H1 (cell line): ENCODE measurements at regions not wholly inside any gene's neighbourhood (a gene's known extent, or its start where the extent isn't known, plus 50 kb on each side); places are given as distances from the start of the nearest gene placed in this dataset.

Experiments used
- CTCF ChIA-PET: fragments of 300-600 bp; sonication (Branson Sonifier 250); formaldehyde crosslinking; loops from one replicate; lab custom pipeline; 2021; ENCODE audit not compliant: partially characterized antibody; lab: Charles Lee
- POLR2A ChIA-PET: fragments of 300-600 bp; sonication (Branson Sonifier 250); formaldehyde crosslinking; loops from one replicate; lab custom pipeline; 2021; ENCODE audit warnings: inconsistent platforms; ENCODE audit not compliant: partially characterized antibody; lab: Charles Lee
- DNase-seq, 2 experiments: peaks; one replicate each; pipeline versions ENCODE4 v3.0.0 to v3.0.0-alpha.2; 2010 to 2022; ENCODE audit warnings: low spot score in 2 of 2, low read depth in 1 of 2, mixed read lengths in 1 of 2
- FAIRE-seq: peaks from 2 replicates; lab custom pipeline; 2011; peaks lifted over from hg19 to GRCh38; lab: Jason Lieb, UNC
- H2AFZ ChIP-seq: 2 replicates; pipeline ENCODE4 v1.8.1; 2012; ENCODE audit warnings: low read length, inconsistent platforms
- H2AK5ac ChIP-seq: 2 replicates; pipeline ENCODE4 v1.6.1; 2013; ENCODE audit warnings: low read depth, low read length
- H2BK120ac ChIP-seq: replicated peaks from 2 replicates; pipeline ENCODE3; 2013; ENCODE audit warnings: low read depth, low read length, inconsistent platforms
- H2BK12ac ChIP-seq: 2 replicates; pipeline ENCODE4 v1.6.1; 2013; ENCODE audit warnings: low read depth, low read length
- H2BK15ac ChIP-seq: 2 replicates; pipeline ENCODE4 v1.6.1; 2013; ENCODE audit warnings: low read length
- H2BK20ac ChIP-seq: 2 replicates; pipeline ENCODE4 v1.6.1; 2013; ENCODE audit warnings: low read length
- H2BK5ac ChIP-seq: 2 replicates; pipeline ENCODE4 v1.6.1; 2013; ENCODE audit warnings: low read depth, low read length
- H3K14ac ChIP-seq: 2 replicates; pipeline ENCODE4 v1.6.1; 2013; ENCODE audit warnings: inconsistent platforms; ENCODE audit not compliant: insufficient read length
- H3K18ac ChIP-seq: 2 replicates; pipeline ENCODE4 v1.6.1; 2013; ENCODE audit warnings: low read length; ENCODE audit errors: extremely low read depth
- H3K23ac ChIP-seq: 2 replicates; pipeline ENCODE4 v1.6.1; 2013; ENCODE audit warnings: inconsistent platforms; ENCODE audit not compliant: insufficient read length
- H3K23me2 ChIP-seq: 2 replicates; pipeline ENCODE4 v1.6.1; 2013; ENCODE audit warnings: low read depth, low read length
- H3K27ac ChIP-seq: 2 replicates; pipeline ENCODE4 v1.6.1; 2011; ENCODE audit warnings: low read depth, low read length, inconsistent platforms
- H3K27me3 ChIP-seq, 4 experiments: replicated peaks in 1 of 4; 1 replicate in 1 of 4; 2 replicates in 3 of 4; pipeline versions ENCODE4 v1.6.1 to v1.8.1; 2011 to 2013; ENCODE audit warnings: low read length in 3 of 4, mild to moderate bottlenecking in 3 of 4, inconsistent platforms in 2 of 4, mixed read lengths in 2 of 4, moderate library complexity in 1 of 4; ENCODE audit not compliant: control insufficient read depth in 3 of 4, insufficient read depth in 3 of 4; ENCODE audit errors: extremely low read depth in 1 of 4
- H3K36me3 ChIP-seq, 4 experiments: 2 replicates each; pipeline versions ENCODE4 v1.6.1 to v1.8.1; 2011 to 2013; ENCODE audit warnings: mild to moderate bottlenecking in 4 of 4, low read length in 3 of 4, moderate library complexity in 2 of 4, control low read depth in 1 of 4, inconsistent platforms in 1 of 4; ENCODE audit not compliant: insufficient read depth in 4 of 4, control insufficient read depth in 2 of 4
- H3K4ac ChIP-seq: replicated peaks from 2 replicates; pipeline ENCODE3; 2013; ENCODE audit warnings: low read length, low read depth, mixed read lengths, inconsistent platforms; ENCODE audit not compliant: insufficient read length
- H3K4me1 ChIP-seq, 4 experiments: replicated peaks in 1 of 4; 1 replicate in 1 of 4; 2 replicates in 3 of 4; pipeline versions ENCODE4 v1.6.1 to v1.8.1; 2011 to 2013; ENCODE audit warnings: low read length in 3 of 4, inconsistent platforms in 2 of 4, mixed read lengths in 1 of 4; ENCODE audit not compliant: insufficient read depth in 4 of 4, control insufficient read depth in 3 of 4
- H3K4me2 ChIP-seq, 2 experiments: 2 replicates each; pipeline versions ENCODE4 v1.6.1 to v1.8.1; 2011 to 2013; ENCODE audit warnings: low read depth in 2 of 2, low read length in 2 of 2, control low read depth in 1 of 2, inconsistent platforms in 1 of 2, mild to moderate bottlenecking in 1 of 2; ENCODE audit not compliant: insufficient read depth in 1 of 2
- H3K4me3 ChIP-seq, 4 experiments: fragments of 200-600, 300-600 bp in 1 of 4; sonication (generic), shearing (Covaris generic), sonication (Bioruptor Twin) in 1 of 4; 2 replicates each; pipeline versions ENCODE4 v1.5.1 to v1.8.1; 2011 to 2016; ENCODE audit warnings: low read length in 4 of 4, low read depth in 3 of 4, control low read depth in 2 of 4, inconsistent platforms in 2 of 4, mild to moderate bottlenecking in 2 of 4, mixed read lengths in 1 of 4, moderate library complexity in 1 of 4; ENCODE audit not compliant: insufficient read depth in 2 of 4; ENCODE audit errors: extremely low read depth in 1 of 4
- H3K56ac ChIP-seq: replicated peaks from 2 replicates; pipeline ENCODE3; 2013; ENCODE audit warnings: low read depth, mild to moderate bottlenecking, mixed read lengths, low read length, inconsistent platforms; ENCODE audit not compliant: insufficient read length
- H3K79me1 ChIP-seq: 2 replicates; pipeline ENCODE4 v1.6.1; 2013; ENCODE audit warnings: low read depth, low read length, control low read depth
- H3K79me2 ChIP-seq, 2 experiments: 2 replicates each; pipeline versions ENCODE4 v1.6.1 to v1.8.1; 2012 to 2013; ENCODE audit warnings: low read length in 2 of 2, mild to moderate bottlenecking in 2 of 2, inconsistent platforms in 1 of 2; ENCODE audit not compliant: insufficient read depth in 2 of 2, control insufficient read depth in 1 of 2
- H3K9ac ChIP-seq, 4 experiments: replicated peaks in 1 of 4; 1 replicate in 1 of 4; 2 replicates in 3 of 4; pipeline versions ENCODE4 v1.6.1 to v1.8.1; 2011 to 2013; ENCODE audit warnings: low read depth in 3 of 4, low read length in 3 of 4, control low read depth in 2 of 4, mild to moderate bottlenecking in 2 of 4, moderate library complexity in 2 of 4, inconsistent platforms in 1 of 4; ENCODE audit errors: extremely low read depth in 1 of 4
- H3K9me3 ChIP-seq, 2 experiments: 2 replicates each; pipeline versions ENCODE4 v1.6.1 to v1.8.1; 2012 to 2013; ENCODE audit warnings: mild to moderate bottlenecking in 2 of 2, moderate library complexity in 2 of 2, control low read depth in 1 of 2, inconsistent platforms in 1 of 2, low read depth in 1 of 2, low read length in 1 of 2, mixed read lengths in 1 of 2; ENCODE audit not compliant: insufficient read depth in 2 of 2
- H4K20me1 ChIP-seq, 2 experiments: replicated peaks in 1 of 2; 2 replicates each; pipeline versions ENCODE3 to v1.8.1; 2011 to 2013; ENCODE audit warnings: inconsistent platforms in 2 of 2, low read length in 2 of 2, mild to moderate bottlenecking in 1 of 2; ENCODE audit not compliant: insufficient read depth in 2 of 2, control insufficient read depth in 1 of 2
- H4K5ac ChIP-seq: 2 replicates; pipeline ENCODE4 v1.6.1; 2013; ENCODE audit warnings: low read length, low read depth, mixed read lengths, inconsistent platforms; ENCODE audit not compliant: insufficient read length
- H4K8ac ChIP-seq: 2 replicates; pipeline ENCODE4 v1.8.0; 2013; ENCODE audit warnings: mild to moderate bottlenecking, moderate library complexity, low read length, inconsistent platforms; ENCODE audit not compliant: insufficient read depth; ENCODE audit errors: extremely low read depth
- H4K91ac ChIP-seq: replicated peaks from 2 replicates; pipeline ENCODE3; 2013; ENCODE audit warnings: low read length, mixed read lengths, inconsistent platforms; ENCODE audit not compliant: insufficient read length
- HDAC2 ChIP-seq, 2 experiments: fragments of 300-600 bp in 1 of 2; sonication (generic) in 1 of 2; IDR thresholded peaks; 2 replicates each; pipeline ENCODE4 v1.6.1; 2011 to 2012; ENCODE audit warnings: low read depth in 2 of 2, low read length in 2 of 2, mild to moderate bottlenecking in 2 of 2, moderate library complexity in 2 of 2, borderline replicate concordance in 1 of 2, inconsistent platforms in 1 of 2
- RAD21 ChIP-seq, 2 experiments: IDR thresholded peaks in 1 of 2; conservative IDR thresholded peaks in 1 of 2; 2 replicates each; pipeline ENCODE4 v1.6.1; 2011; ENCODE audit warnings: low read depth in 2 of 2, low read length in 2 of 2, improper control_type of control experiment in 1 of 2, inconsistent platforms in 1 of 2, mild to moderate bottlenecking in 1 of 2, moderate library complexity in 1 of 2
- SUZ12 ChIP-seq: fragments of 200-600 bp; sonication (generic); IDR thresholded peaks from 2 replicates; pipeline ENCODE4 v1.6.1; 2012; ENCODE audit warnings: mild to moderate bottlenecking, inconsistent platforms, low read length, moderate library complexity, mixed read lengths
- TEAD4 ChIP-seq: IDR thresholded peaks from 2 replicates; pipeline ENCODE4 v1.6.1; 2012; ENCODE audit warnings: low read depth, low read length, inconsistent platforms, mixed read lengths
- TF ChIP-seq, protein P1 (sequence below), 3 experiments: IDR thresholded peaks; 1 replicate in 2 of 3; 2 replicates in 1 of 3; pipeline versions ENCODE4 v1.5.1 to v1.6.1; 2011; ENCODE audit warnings: low read length in 3 of 3, mild to moderate bottlenecking in 3 of 3, inconsistent platforms in 2 of 3, low read depth in 1 of 3, moderate library complexity in 1 of 3; ENCODE audit not compliant: insufficient read depth in 1 of 3; ENCODE audit errors: control extremely low read depth in 1 of 3

DNA sequence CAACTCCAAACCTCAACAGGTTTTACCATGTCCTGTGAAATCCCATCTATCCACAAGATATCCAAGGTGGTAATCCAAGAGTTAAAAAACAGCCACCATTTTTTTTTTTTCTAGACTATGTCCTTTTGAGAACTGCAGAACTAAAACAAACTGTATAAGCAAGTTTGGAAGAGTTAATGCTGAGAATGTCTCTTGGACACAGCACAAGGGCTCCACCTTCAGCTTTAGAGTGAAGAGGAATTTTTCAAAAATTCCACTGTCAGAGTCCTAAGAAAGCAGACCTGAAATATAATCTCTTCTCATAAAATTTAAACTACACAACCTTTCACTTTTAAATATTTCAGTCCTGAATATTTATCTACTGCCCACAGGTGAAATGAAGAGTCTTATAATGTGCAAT is 167.8 kb upstream of the CCNG1 start:
- no peak overlapping the region for H2BK15ac ChIP-seq
- H3K9ac ChIP-seq: no peak overlapping the region
- H3K23me2 ChIP-seq: no peaks in the 10 kb centered on the region
- no peaks in the 10 kb centered on the region for H3K27me3 ChIP-seq
- peak overlapping the region; percentile 97 for H2AFZ ChIP-seq
- POLR2A ChIA-PET: no interaction called here
- DNase-seq (no peak), FAIRE-seq (peak; percentile 55)
- no peak overlapping the region for H3K4me2 ChIP-seq
- H4K5ac ChIP-seq: no peak overlapping the region
- H4K20me1 ChIP-seq: no peaks in the 10 kb centered on the region
- no peak overlapping the region for H2BK5ac ChIP-seq
- no peak overlapping the region for H3K4me3 ChIP-seq
- no peak overlapping the region for H3K18ac ChIP-seq
- H2BK20ac ChIP-seq: no peak overlapping the region
- no peak overlapping the region for H3K56ac ChIP-seq
- H3K23ac ChIP-seq: no peak overlapping the region
- no peak overlapping the region for H2BK120ac ChIP-seq
- no peaks in the 10 kb centered on the region for H3K4me1 ChIP-seq
- TF ChIP-seq RAD21 (IDR thresholded peaks at IDR 0.05 in 1 of 2, conservative IDR thresholded peaks at IDR 0.05 in 1 of 2; ENCODE audit: low read depth in 2 of 2, low read length in 2 of 2) (peak; percentile 67 to 69), SUZ12 (no peak), TEAD4 (0 out of 2 replicates have a peak, but pooled peaks have one; percentile 9), HDAC2 (IDR thresholded peaks at IDR 0.05; ENCODE audit: borderline replicate concordance in 1 of 2, low read depth in 2 of 2, low read length in 2 of 2) (no peak)
- TF ChIP-seq, protein P1, sequence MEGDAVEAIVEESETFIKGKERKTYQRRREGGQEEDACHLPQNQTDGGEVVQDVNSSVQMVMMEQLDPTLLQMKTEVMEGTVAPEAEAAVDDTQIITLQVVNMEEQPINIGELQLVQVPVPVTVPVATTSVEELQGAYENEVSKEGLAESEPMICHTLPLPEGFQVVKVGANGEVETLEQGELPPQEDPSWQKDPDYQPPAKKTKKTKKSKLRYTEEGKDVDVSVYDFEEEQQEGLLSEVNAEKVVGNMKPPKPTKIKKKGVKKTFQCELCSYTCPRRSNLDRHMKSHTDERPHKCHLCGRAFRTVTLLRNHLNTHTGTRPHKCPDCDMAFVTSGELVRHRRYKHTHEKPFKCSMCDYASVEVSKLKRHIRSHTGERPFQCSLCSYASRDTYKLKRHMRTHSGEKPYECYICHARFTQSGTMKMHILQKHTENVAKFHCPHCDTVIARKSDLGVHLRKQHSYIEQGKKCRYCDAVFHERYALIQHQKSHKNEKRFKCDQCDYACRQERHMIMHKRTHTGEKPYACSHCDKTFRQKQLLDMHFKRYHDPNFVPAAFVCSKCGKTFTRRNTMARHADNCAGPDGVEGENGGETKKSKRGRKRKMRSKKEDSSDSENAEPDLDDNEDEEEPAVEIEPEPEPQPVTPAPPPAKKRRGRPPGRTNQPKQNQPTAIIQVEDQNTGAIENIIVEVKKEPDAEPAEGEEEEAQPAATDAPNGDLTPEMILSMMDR (IDR thresholded peaks at IDR 0.05; ENCODE audit: control extremely low read depth in 1 of 3, insufficient read depth in 1 of 3, low read depth in 1 of 3, low read length in 3 of 3): peak in 1 of 3 experiments; percentile 16; a peak in 1 of 4 replicates
- H2AK5ac ChIP-seq: no peak overlapping the region
- CTCF ChIA-PET: interaction anchor here (0.7 to 0.9 kb wide), 2 partner anchors 30 to 35 kb away, joined by 3 to 4 read pairs; no protein-coding TSS in a partner anchor
- no peak overlapping the region for H2BK12ac ChIP-seq
- no peaks in the 10 kb centered on the region for H3K9me3 ChIP-seq
- no peak overlapping the region for H4K8ac ChIP-seq
- H3K79me2 ChIP-seq: no peaks in the 10 kb centered on the region
- H3K36me3 ChIP-seq: no peaks in the 10 kb centered on the region
- no peak overlapping the region for H3K27ac ChIP-seq
- H3K14ac ChIP-seq: no peak overlapping the region
- no peak overlapping the region for H4K91ac ChIP-seq
- H3K79me1 ChIP-seq: no peaks in the 10 kb centered on the region
- H3K4ac ChIP-seq: no peak overlapping the region
